HG02642 (cell line): ENCODE measurements at regions not wholly inside any gene's neighbourhood (a gene's known extent, or its start where the extent isn't known, plus 50 kb on each side); places are given as distances from the start of the nearest gene placed in this dataset.

ENCODE experiments used
- ATAC-seq: cut with Tn5 transposase; IDR thresholded peaks from one replicate; pipeline ENCODE4 v1.9.1; 2021; ENCODE audit warnings: mild to moderate bottlenecking; ENCODE audit not compliant: unreplicated experiment, poor library complexity

DNA sequence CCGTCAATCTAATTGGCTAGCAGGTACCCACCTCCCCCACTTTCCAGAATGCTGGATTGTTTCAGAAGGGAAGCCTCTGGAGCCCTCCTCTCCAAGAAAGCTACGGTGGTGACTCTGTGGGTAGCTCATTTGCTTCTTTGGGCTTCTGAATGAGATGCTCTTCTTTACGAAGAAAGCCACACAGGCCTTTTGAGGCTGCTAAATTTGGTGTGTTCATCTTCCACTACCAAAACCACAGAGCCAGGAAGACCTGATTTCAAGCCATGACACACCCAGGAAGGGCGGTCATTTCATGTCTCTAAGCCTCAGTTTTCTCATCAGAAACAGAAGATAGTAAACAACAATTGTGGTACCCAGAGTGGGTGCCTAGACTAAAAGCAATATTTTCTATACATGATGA, 901.2 kb downstream of the KCNMA1 start:
- no peak for ATAC-seq

DNA sequence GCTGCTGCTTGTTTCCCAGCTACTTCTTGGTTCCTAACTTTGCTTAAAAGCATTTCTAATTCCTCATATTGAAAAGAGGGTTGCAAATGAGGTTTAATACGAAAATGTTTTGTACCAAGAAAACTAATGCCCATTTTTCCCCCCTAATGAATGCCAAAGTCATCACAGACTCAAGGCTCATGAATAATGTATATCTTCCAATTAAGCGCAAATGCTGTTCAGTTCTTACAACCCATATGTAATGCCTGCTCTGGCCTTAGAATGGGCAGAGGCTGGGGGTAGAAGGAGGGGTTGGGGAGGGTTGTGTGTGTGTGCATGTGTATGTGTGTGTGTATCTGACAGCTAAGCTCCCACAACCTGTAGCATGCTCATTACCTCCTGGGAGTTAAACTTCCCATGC, 901.7 kb downstream of the KCNMA1 start:
- no peak for ATAC-seq

DNA sequence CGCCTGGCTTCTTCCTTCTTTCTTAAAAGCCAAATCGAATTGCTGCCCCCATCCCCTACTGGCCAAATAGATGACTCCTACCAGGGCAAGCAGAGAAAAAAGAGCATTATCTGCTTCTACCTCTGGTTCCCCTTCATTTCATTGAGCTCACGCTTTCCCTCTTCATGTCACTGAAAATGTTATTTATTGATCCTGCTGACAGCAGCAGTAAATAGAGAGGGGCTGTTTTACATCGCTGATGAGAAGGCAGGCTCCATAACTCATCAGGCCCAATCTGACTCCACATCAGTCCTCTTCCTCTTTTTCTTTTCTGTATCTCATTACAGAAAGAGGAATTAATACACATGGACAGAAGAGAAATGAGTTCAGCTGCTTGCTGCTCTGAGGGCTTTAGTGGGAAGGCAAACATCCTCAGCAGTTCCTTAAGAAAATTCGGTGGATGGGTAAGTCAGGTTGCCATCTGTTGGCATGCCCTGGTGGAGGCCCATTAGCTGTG, 904.1 kb downstream of the KCNMA1 start:
- no peak for ATAC-seq

DNA sequence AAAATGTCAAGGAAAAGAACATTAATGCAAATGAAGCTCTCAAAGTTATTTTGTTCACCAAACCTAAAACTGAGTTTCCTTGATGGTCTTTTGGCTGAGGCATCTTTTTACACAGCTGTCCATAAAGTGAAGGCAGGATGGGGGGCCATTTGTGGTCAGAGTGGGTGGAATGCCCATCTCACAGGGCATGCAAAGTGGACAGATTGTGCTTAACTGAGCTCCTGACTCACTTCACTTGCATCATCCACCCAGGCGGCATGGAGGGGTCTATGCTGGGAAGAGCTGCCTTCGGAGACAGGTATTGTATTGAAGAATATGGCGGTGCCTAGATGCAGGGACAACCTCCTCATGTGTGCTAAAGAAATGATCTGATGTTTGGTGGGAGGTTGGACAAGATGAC, 905.3 kb downstream of the KCNMA1 start:
- no peak for ATAC-seq

DNA sequence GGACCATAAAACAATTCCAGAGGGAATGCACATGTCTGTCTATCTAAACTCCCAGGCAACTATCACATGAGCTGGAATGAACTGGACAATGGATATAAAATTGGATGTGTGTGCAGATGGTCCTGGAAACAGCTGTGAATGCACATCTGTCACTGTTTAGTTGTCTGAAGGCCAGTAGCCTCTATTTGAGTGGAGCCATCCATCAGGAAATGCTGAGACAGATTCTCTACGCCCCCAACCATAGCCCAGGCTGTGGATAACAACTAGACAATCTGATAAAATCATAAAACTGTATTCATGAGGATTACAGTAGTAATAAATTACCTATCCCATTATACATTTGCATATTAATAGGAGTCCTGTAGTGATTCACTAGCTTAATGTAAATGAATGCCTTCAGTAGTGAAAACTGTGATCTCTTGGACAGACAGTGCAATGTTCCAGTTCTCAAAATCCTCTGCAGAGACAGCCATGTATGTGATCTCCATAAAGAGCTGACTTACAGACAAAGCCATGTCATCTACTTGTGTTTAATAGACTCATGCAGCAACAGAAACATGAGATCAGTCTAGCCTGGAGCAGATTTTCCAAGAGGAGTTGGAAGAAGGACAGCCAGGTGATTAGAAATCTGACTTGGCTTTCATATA, 907.6 kb downstream of the KCNMA1 start:
- ATAC-seq = no peak

DNA sequence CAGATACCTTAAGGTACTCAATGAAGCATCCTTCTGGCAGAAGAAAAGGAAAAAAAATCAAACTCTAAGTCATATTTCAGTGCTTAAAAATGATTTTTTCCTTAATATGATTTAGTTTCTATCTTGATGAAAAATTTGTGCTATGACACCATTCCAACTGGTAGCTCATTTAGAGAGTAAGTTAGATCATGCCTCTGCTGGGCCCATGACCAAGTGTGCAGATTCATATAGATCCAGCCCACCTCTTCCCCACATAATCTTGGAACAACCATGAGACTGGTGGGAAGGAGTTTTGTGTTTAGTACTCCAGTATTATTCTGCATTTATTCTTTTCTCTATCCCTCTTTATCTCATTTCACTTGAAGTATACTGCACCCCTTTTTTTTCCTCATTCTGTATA, 908.3 kb downstream of the KCNMA1 start:
- ATAC-seq = no peak

DNA sequence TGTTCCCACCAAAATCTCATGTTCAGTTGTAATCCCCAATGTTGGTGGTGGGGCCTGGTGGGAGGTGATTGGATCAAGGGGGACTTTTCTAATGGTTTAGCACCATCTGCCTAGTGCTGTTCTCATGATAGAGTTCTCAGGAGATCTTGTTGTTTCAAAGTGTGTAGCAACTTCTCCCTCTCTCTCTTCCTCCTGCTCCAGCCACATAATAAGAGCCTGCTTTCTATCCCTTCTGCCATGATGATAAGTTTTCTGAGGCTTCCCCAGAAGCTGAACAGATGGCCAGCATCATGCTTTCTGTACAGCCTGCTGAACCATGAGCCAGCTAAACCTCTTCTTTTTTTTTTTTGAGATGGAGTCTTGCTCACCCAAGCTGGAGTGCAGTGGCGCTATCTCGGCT, 910.6 kb downstream of the KCNMA1 start:
- no peak for ATAC-seq

DNA sequence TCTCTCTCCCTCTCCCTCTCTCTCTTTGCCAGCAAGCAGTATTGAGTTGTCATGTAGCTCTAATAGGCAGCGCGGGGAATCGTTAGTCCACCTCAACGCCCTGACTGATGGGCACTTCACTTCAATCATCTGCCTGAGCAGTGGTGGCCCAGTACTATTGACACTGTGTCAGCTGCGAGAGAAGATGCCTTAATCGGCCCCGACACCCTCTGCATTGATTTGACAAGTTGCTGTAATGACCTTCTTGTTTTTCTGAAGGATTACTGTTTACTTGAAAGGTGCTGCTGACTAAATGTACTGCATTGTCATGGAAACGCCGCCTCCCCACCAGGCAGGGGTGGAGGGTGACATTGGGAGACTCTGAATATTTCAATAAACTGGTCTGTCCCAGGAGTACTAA, 913.8 kb downstream of the KCNMA1 start:
- ATAC-seq = no peak

DNA sequence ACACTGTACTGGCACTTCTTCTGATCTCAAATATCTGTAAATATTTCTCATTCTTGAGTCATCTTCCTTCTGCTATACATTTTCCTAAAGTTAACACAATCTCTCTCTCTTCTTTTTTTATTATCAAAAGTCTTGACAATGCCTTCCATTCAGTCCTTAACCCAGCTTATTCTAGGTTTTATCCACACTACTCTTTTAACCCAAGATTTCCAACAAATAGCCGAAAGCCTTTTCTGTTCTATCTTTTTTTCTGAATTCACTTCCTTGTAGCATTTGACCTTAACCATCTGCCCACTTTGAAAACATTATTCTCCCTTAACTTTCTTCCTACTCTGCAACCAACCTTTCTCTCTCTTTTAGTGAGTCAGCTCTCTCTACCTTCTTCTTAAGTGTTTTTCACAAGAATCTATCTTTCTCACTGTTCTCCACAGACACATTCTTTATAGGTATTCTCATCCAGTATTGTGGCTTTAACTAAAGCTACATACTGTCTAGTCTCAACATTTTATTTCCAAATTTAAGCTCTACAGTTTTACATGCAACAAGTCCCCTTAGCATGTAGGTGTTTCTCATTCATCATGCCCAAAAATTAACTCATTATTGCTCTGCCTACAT, 915.6 kb downstream of the KCNMA1 start:
- no peak for ATAC-seq

DNA sequence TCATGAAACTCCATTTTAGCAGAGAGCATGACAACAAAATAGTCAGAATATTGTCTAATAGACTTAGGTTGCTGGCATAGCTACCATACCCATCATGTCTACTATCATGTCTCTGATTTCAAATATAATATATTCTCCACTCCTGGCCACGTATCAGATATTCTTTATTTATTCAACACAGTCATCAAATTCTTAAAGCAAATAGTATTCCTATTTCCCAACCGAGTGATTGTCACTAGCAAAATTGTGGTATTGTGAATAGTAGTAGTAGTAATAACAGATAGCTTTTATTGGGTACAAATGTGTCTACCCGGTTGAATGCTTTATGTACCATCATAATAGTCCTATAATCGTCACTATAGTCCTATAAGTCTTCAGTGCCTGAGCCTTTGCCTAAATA, 918.6 kb downstream of the KCNMA1 start:
- ATAC-seq = no peak

DNA sequence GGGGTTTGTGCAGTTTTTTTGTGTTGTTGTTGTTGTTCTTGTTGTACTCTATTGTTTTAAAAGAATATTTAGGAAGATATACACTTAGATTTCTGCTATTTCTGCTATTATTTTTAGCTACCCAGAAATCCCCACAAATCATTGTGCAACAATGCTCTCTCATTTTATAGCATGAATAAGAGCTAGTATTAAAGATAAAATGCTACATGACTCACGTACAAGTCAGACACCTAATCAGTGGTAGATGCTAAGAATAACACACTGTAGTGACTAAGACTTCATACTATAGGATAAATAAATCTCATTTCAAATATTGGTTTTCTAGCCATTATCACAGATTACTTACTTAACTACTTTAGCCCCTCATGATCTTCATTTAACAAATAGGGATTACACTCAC, 920.5 kb downstream of the KCNMA1 start:
- no peak for ATAC-seq

DNA sequence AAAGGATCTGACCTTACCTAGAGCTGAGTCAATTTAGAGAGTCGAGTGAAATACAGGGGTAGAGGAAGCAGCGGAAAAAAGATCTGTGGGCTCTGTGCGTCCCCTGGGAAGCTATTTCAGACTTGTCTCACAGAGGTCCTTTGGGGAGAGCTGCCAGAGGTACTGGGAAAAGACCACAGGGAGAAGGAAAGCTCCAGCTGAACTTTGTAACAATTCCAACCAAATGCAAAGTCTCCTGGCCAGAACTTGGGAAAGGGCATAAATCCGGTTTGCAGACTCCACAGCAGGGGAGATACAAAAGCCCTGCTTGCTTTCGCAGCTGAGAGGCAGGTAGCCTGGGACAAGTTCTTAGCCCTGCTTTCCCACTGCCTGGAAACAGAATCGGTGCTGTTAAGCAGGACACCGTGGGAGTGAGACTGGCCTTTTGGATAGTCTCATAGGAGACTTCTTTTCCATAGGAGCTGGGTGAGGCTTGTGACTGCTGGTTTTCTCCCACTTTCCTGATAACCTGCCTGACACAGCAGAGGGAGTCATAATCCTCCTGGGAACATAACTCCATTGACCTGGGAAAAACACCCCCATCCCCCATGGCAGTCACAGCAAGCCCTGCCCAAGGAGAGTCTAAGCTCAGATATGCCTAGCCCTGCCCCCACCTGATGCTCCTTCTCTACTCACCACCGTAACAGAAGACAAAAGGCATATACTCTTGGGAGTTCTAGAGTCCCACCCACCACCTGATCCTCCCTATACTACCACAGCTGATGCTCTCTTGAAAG, 926.2 kb downstream of the KCNMA1 start:
- no peak for ATAC-seq

DNA sequence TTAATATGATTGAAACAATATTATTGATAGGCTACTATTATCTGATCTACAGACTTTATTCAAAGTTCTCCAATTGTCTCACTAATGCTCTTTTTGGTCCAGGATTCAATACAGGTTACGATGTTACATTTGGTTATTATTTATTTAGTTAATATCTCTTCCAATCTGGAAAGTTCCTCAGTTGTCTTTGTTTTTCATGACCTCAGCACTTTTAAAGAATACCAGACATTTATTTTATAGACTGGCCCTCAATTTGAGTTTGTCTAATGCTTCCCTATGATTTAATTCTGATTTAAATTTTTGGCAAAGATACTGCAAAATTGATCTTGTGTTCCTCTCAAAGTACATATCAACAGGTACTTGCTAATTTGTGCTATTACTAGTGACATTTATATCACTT, 937.4 kb downstream of the KCNMA1 start:
- ATAC-seq = no peak

DNA sequence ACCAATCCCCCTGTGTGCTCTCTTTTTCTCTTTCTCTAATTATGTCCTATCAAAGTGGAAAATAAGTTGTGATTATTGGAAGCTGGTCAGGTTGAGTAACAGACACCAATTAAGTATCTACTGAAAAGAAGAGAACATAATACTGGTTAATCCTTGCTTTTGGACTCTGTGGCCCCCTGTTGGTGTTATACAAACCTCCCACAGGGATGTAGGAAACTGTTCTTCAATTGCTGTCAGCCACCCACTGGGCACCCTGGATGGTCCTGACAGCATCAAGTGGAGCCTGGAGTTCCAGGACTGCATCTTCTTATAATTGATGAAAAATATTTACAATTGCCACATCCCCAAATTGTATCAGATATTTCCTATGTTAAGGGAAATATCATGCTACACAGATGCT, 939.7 kb downstream of the KCNMA1 start:
- no peak for ATAC-seq

DNA sequence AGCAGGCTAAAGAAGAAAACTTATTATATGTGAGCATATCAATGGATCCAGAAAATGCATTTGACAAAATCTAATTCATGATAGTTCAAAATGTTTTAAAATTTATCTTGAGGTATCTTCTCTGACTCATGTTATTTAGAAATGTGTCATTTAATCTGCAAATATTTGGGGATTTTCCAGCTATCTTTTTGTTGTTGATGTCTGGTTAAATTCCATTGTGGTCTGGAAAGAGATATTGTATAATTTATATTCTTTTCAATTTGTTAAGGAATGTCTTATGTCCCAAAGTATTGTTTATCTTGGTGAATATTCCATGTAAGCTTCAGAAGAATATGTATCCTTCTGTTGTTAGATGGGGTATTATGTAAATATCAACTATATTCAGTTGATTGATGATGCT, 942.5 kb downstream of the KCNMA1 start:
- ATAC-seq = no peak

DNA sequence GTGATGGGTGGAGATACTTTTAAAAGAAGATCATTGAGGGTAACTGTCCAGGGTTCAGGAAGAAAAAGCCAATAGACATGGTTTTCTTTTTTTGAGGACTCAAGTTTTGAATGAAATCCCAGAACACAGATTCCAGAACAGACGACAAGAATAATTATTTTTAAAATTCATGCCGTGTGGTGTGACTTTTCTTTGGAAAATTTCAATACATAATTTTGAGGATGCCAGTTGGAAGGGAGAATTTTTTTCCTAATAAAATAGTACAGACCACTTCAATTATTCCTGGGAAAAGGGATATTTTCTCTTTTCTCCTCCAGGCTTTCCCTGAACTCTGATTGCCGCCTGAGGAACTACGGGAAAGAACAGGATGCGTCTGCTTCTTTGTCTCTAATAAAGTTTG, 951.4 kb downstream of the KCNMA1 start:
- no peak for ATAC-seq

DNA sequence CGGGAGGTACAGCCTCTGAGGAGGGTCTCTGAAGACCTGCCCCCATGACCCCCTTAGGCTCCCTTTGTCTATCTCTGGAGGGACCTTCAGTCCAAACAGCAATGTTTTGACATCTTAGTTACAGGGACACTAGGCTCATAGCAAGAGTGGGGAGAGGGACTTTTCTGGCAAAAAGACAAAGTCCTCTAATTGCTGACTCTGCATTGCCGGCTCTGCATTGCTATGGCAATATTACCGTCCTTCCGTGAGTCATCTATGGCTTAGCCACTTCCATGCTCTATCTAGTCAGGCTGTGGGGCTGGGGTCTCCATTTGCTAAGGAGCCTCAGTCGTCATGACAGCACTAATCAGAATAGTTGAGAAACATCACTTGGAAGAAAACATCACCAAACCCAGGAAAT, 952.6 kb downstream of the KCNMA1 start:
- no peak for ATAC-seq

DNA sequence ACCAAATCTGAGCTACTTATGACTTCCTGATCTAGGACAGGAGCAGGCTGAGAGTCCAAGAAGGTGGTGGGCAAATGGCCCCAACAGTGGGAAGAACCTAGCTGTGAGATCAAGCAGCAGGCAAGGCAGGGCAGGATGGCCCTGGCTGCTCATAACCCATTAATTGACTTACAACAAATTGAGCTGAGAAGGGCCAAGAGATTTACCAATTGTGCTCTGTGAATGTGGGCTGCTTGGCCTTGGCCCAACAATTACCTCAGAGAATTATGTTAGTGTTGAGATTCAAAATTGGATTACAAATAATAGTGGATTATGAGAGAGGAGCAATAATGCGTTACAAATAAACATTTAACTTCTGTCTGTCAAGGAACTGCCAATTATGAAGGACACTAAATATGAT, 956.5 kb downstream of the KCNMA1 start:
- ATAC-seq = no peak

DNA sequence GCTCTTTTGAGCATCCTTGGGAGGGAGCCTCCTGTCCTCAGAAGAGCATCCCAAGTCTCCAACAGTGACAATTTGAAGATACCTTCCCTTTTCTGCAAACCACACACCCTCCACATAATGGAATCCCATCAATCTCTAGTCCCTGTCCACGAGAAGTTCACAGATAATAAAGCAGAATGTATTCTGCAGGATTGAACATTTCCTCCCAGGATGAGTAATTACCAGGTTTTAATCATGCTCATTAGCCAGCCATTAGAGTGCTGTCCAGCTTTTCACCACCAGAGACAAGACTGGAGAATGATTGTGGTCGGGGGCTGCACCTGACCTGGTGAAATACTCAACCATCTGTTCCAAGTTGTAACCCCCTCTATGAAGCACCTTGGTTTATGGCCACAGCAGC, 958.6 kb downstream of the KCNMA1 start:
- ATAC-seq = no peak

DNA sequence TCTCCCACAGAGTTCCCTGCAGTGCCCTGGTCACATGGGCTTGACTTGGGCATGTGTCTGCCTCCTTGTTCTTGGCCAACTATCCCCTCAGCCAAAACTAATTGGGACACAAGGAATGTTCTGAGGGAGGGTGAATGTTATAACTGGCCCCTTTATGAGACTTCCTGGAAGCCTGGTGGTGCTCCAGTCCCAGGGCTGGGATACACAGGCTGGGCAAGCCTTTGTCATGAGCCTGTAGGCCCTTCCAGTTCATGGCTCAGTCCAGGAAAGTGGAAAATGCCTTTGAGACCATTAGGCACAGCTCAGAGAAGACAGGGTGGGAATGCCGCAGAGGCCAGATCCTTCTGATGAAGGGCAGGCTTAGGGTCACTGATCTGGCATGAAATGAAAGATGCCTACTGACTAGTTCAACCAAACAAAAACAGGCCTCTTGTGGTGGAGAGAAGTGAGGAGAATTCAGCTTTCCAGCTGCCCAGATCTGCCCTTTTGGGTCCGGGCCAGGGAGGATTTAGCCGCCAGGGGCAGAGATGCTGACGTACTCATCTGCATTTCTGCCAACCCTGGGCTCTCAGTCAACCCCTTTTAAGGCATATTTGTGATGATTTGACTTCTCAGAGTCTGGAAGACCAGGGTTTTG, 961.5 kb downstream of the KCNMA1 start:
- no peak for ATAC-seq

DNA sequence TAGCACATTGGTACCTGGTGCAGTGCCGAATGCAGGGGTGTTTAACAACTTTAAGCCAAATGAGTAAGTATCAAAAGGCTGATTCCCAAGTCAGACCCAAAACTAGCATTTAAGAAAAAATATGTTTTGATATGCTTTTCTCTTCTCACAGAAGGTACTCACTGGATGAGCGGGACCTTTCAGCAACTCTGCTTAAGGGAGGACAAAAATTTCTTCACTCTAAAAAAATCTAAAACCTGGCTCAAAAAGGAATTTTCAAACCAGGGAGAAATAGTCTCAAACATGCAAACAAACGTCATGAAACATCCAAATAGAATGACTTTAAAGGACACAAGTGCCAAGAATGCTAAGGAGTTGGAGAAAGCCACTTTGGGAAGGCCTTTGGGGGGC, 962.1 kb downstream of the KCNMA1 start:
- no peak for ATAC-seq
